GM23338 (cell line): ENCODE measurements at regions not wholly inside any gene's neighbourhood (a gene's known extent, or its start where the extent isn't known, plus 50 kb on each side); places are given as distances from the start of the nearest gene placed in this dataset.

ENCODE experiments used
- CREB1 ChIP-seq: fragments of 250-450 bp; sonication (Bioruptor Pico); IDR thresholded peaks from 2 replicates; pipeline ENCODE4 v1.5.0; 2020; ENCODE audit warnings: low read depth, mild to moderate bottlenecking, moderate library complexity
- EZH2 ChIP-seq: fragments of 200-600 bp; sonication (generic); IDR thresholded peaks from one replicate; pipeline ENCODE4 v1.8.0; 2017; ENCODE audit warnings: antibody characterized with exemption, mild to moderate bottlenecking, low read depth; ENCODE audit not compliant: unreplicated experiment
- EZH2phosphoT487 ChIP-seq: fragments of 200-600 bp; sonication (generic); IDR thresholded peaks from one replicate; pipeline ENCODE4 v1.8.1; 2018; ENCODE audit warnings: antibody characterized with exemption; ENCODE audit not compliant: unreplicated experiment
- POLR2AphosphoS5 ChIP-seq: IDR thresholded peaks from 2 replicates; pipeline ENCODE4 v1.6.1; 2016; ENCODE audit warnings: antibody characterized with exemption, low read depth
- STAT1 ChIP-seq: IDR thresholded peaks from one replicate; pipeline ENCODE4 v1.6.1; 2016; ENCODE audit warnings: antibody characterized with exemption; ENCODE audit not compliant: unreplicated experiment
- TF ChIP-seq, protein P1 (sequence below), 2 experiments: fragments of 200-600 bp in 1 of 2; sonication (generic) in 1 of 2; conservative IDR thresholded peaks; 2 replicates each; pipeline versions ENCODE4 v1.5.1 to v1.6.1; 2016 to 2017; ENCODE audit warnings: antibody characterized with exemption in 2 of 2, low read depth in 2 of 2, mild to moderate bottlenecking in 2 of 2, moderate library complexity in 1 of 2
- TF ChIP-seq, protein P2 (sequence below): IDR thresholded peaks from one replicate; pipeline ENCODE4 v1.6.1; 2018; ENCODE audit warnings: antibody characterized with exemption; ENCODE audit not compliant: unreplicated experiment

DNA sequence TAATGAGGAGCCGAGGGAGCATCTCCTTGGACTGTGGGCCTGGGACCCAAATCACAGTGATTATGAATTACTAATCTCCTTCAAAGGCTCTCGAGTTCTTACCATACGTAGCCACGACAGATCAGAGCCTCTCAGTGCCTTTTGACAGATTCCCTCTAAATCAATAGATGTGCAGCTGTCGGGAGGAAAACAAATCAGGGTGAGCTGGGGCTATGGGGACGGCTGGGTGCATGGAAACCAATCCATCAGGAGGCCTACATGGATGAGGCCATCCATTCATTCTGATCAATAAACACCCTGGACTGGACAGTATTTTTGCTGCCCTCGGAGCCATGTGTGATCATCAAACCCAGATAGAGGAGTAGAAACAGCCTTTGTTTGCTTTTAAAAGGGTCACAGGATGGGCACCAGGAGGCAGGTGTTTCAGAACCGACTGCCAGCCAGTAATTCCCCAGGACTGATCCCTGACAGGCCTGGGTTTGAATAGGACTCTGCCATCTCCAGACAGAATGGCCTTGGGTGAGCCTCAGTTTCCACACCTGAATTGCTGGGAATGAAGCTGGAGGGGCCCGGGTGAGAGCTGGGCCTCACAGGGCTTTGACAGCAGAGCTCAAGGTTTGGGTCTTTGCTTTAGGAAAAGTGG, 532.8 kb downstream of the MATN1 start:
- TF ChIP-seq, protein P1, sequence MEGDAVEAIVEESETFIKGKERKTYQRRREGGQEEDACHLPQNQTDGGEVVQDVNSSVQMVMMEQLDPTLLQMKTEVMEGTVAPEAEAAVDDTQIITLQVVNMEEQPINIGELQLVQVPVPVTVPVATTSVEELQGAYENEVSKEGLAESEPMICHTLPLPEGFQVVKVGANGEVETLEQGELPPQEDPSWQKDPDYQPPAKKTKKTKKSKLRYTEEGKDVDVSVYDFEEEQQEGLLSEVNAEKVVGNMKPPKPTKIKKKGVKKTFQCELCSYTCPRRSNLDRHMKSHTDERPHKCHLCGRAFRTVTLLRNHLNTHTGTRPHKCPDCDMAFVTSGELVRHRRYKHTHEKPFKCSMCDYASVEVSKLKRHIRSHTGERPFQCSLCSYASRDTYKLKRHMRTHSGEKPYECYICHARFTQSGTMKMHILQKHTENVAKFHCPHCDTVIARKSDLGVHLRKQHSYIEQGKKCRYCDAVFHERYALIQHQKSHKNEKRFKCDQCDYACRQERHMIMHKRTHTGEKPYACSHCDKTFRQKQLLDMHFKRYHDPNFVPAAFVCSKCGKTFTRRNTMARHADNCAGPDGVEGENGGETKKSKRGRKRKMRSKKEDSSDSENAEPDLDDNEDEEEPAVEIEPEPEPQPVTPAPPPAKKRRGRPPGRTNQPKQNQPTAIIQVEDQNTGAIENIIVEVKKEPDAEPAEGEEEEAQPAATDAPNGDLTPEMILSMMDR (conservative IDR thresholded peaks at IDR 0.05; ENCODE audit: low read depth in 2 of 2): no peak
- TF ChIP-seq STAT1 (no peak), CREB1 (CRISPR knock-in tag) (no peak), POLR2AphosphoS5 (no peak), EZH2phosphoT487 (no peak), EZH2 (no peak)
- TF ChIP-seq, protein P2, sequence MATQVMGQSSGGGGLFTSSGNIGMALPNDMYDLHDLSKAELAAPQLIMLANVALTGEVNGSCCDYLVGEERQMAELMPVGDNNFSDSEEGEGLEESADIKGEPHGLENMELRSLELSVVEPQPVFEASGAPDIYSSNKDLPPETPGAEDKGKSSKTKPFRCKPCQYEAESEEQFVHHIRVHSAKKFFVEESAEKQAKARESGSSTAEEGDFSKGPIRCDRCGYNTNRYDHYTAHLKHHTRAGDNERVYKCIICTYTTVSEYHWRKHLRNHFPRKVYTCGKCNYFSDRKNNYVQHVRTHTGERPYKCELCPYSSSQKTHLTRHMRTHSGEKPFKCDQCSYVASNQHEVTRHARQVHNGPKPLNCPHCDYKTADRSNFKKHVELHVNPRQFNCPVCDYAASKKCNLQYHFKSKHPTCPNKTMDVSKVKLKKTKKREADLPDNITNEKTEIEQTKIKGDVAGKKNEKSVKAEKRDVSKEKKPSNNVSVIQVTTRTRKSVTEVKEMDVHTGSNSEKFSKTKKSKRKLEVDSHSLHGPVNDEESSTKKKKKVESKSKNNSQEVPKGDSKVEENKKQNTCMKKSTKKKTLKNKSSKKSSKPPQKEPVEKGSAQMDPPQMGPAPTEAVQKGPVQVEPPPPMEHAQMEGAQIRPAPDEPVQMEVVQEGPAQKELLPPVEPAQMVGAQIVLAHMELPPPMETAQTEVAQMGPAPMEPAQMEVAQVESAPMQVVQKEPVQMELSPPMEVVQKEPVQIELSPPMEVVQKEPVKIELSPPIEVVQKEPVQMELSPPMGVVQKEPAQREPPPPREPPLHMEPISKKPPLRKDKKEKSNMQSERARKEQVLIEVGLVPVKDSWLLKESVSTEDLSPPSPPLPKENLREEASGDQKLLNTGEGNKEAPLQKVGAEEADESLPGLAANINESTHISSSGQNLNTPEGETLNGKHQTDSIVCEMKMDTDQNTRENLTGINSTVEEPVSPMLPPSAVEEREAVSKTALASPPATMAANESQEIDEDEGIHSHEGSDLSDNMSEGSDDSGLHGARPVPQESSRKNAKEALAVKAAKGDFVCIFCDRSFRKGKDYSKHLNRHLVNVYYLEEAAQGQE: no peak
